Mesendoderm (in vitro differentiated cells): ENCODE measurements at regions not wholly inside any gene's neighbourhood (a gene's known extent, or its start where the extent isn't known, plus 50 kb on each side); places are given as distances from the start of the nearest gene placed in this dataset.

Experiments used
- DNase-seq: peaks from one replicate; pipeline ENCODE4 v3.0.0; 2013
- H2AK5ac ChIP-seq: 2 replicates; pipeline ENCODE4 v1.6.1; 2013; ENCODE audit warnings: low read length, inconsistent platforms
- H2BK120ac ChIP-seq: 2 replicates; pipeline ENCODE4 v1.6.1; 2013; ENCODE audit warnings: low read depth, mild to moderate bottlenecking, low read length, moderate library complexity, mixed read lengths
- H2BK15ac ChIP-seq: replicated peaks from 2 replicates; pipeline ENCODE4 v1.6.1; 2013; ENCODE audit warnings: low read depth, mild to moderate bottlenecking, moderate library complexity
- H2BK5ac ChIP-seq: 2 replicates; pipeline ENCODE4 v1.6.1; 2013; ENCODE audit warnings: low read length, inconsistent platforms
- H3K18ac ChIP-seq: 2 replicates; pipeline ENCODE4 v1.6.1; 2013; ENCODE audit warnings: mild to moderate bottlenecking, low read length, mixed read lengths
- H3K23ac ChIP-seq: one replicate; pipeline ENCODE4 v1.6.1; 2013; ENCODE audit warnings: low read length
- H3K27ac ChIP-seq: 2 replicates; pipeline ENCODE4 v1.5.1; 2013; ENCODE audit warnings: low read depth, mild to moderate bottlenecking, inconsistent platforms, low read length, moderate library complexity
- H3K27me3 ChIP-seq: 2 replicates; pipeline ENCODE4 v1.6.1; 2013; ENCODE audit warnings: low read length, control low read depth, mild to moderate bottlenecking, inconsistent platforms; ENCODE audit not compliant: insufficient read depth, poor library complexity
- H3K36me3 ChIP-seq: 2 replicates; pipeline ENCODE4 v1.6.1; 2013; ENCODE audit warnings: low read length, inconsistent platforms; ENCODE audit not compliant: control insufficient read depth, insufficient read depth
- H3K4ac ChIP-seq: one replicate; pipeline ENCODE4 v1.6.1; 2013; ENCODE audit warnings: low read depth, mild to moderate bottlenecking, low read length, moderate library complexity
- H3K4me1 ChIP-seq: 2 replicates; pipeline ENCODE4 v1.6.1; 2013; ENCODE audit warnings: low read depth, low read length, inconsistent platforms; ENCODE audit not compliant: control insufficient read depth
- H3K4me2 ChIP-seq: 2 replicates; pipeline ENCODE4 v1.6.1; 2013; ENCODE audit warnings: low read length
- H3K4me3 ChIP-seq: 2 replicates; pipeline ENCODE4 v1.5.1; 2013; ENCODE audit warnings: mild to moderate bottlenecking, low read length
- H3K56ac ChIP-seq: one replicate; pipeline ENCODE4 v1.6.1; 2013; ENCODE audit warnings: low read length
- H3K79me1 ChIP-seq: 2 replicates; pipeline ENCODE4 v1.6.1; 2013; ENCODE audit warnings: low read length, inconsistent platforms
- H3K79me2 ChIP-seq: 2 replicates; pipeline ENCODE4 v1.6.1; 2013; ENCODE audit warnings: mild to moderate bottlenecking, low read length; ENCODE audit not compliant: control insufficient read depth, insufficient read depth
- H3K9ac ChIP-seq: 2 replicates; pipeline ENCODE4 v1.6.1; 2013; ENCODE audit warnings: low read length, inconsistent platforms
- H4K5ac ChIP-seq: one replicate; pipeline ENCODE4 v1.6.1; 2013; ENCODE audit warnings: low read length
- H4K8ac ChIP-seq: one replicate; pipeline ENCODE4 v1.6.1; 2013; ENCODE audit warnings: low read depth, mild to moderate bottlenecking, control low read depth, low read length, moderate library complexity
- WGBS: extraction: QIAGEN DNeasy Blood & Tissue Kit; methylation state at CpG from one replicate; pipeline ENCODE4 v1.1.7; 2013; ENCODE audit warnings: low lambda C conversion rate, missing lambda C conversion rate; ENCODE audit not compliant: insufficient coverage; ENCODE audit errors: extremely low coverage; 5-methylcytosine and 5-hydroxymethylcytosine counted together

DNA sequence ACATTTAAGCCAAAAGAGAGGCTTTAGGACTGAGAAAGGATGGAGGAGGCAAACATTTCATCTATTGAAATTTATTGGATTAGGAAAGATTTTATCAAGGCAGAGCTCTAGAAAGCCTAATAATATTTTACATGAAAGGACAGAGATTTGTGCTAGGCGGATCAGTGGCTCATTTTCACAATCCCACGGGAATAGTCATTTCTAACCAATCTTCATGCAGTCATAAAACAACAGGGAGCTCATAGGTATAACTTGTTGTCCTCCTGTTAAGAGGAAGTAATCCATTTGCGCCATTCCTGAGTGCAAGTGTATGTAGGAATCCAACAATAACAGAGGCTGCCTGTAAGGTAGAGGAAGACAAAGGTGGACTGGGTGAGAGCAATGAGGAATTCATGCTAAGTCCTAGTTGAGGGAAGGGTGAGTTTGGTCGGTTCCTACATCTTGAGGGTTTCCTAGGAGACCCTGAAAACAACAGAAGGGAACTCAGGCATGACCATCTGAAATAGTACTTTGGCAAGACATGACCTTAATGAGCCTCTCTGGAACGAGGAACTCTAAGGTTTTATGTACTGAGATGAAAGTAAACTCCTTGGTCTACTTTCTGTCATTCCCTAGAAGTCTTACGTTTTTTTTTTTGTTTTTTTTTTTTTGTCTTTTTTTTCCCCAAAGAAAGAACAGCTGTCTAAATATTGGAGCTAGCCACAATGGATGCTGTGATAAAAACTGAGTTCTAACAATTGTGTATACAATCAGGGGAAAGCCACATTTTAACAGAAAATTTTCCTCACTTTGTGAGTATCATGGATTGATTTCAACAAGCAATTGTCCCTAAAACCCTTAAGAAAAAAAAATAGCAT is 89.7 kb downstream of the GEMIN8 start:
- peak overlapping the region; percentile 56 for H3K56ac ChIP-seq
- H3K79me1 ChIP-seq = no peaks in the 10 kb centered on the region
- H3K36me3 ChIP-seq = no peaks in the 10 kb centered on the region
- H3K18ac ChIP-seq = no peak overlapping the region
- no peak overlapping the region for H3K23ac ChIP-seq
- H4K5ac ChIP-seq = no peak overlapping the region
- no peak overlapping the region for H2AK5ac ChIP-seq
- DNase-seq = peak; percentile 72
- H4K8ac ChIP-seq = no peak overlapping the region
- H3K9ac ChIP-seq = no peak overlapping the region
- no peaks in the 10 kb centered on the region for H3K4me1 ChIP-seq
- no peak overlapping the region for H3K4me3 ChIP-seq
- H2BK5ac ChIP-seq = no peak overlapping the region
- no peak overlapping the region for H3K27ac ChIP-seq
- no peak overlapping the region for H3K4ac ChIP-seq
- no peak overlapping the region for H3K4me2 ChIP-seq
- H2BK120ac ChIP-seq = no peak overlapping the region
- no CpG with 5 or more reads among the region's 6 CpGs for WGBS
- H2BK15ac ChIP-seq = no peak overlapping the region
- H3K79me2 ChIP-seq = no peaks in the 10 kb centered on the region
- no peaks in the 10 kb centered on the region for H3K27me3 ChIP-seq

- peak overlapping the region; percentile 49 for H3K9ac ChIP-seq
- H3K56ac ChIP-seq = peak overlapping the region; percentile 67
- no peak overlapping the region for H4K8ac ChIP-seq
- H3K79me2 ChIP-seq = no peaks in the 10 kb centered on the region
- no peak overlapping the region for H2BK15ac ChIP-seq
- no CpG with 5 or more reads among the region's 29 CpGs for WGBS
- H4K5ac ChIP-seq = no peak overlapping the region
- H3K27me3 ChIP-seq = no peaks in the 10 kb centered on the region
- H3K27ac ChIP-seq = peak overlapping the region; percentile 28
- no peak overlapping the region for H2BK5ac ChIP-seq
- H3K23ac ChIP-seq = no peak overlapping the region
- H3K4me1 ChIP-seq = no peaks in the 10 kb centered on the region
- no peak overlapping the region for H3K4me3 ChIP-seq
- peak overlapping the region; percentile 22 for H3K4me2 ChIP-seq
- H3K4ac ChIP-seq = no peak overlapping the region
- H2BK120ac ChIP-seq = no peak overlapping the region
- H3K79me1 ChIP-seq = no peaks in the 10 kb centered on the region
- peak; percentile 63 for DNase-seq
- H2AK5ac ChIP-seq = no peak overlapping the region
- H3K18ac ChIP-seq = peak overlapping the region; percentile 99
- H3K36me3 ChIP-seq = no peaks in the 10 kb centered on the region
These were observed 90.7 kb downstream of the GEMIN8 start for GRCh38 chrX:13938829-13939530.

- no peak overlapping the region for H2BK120ac ChIP-seq
- H4K5ac ChIP-seq = no peak overlapping the region
- H3K4me2 ChIP-seq = peak overlapping the region; percentile 46
- H2BK15ac ChIP-seq = no peak overlapping the region
- no peak overlapping the region for H4K8ac ChIP-seq
- H3K56ac ChIP-seq = peak overlapping the region; percentile 67
- DNase-seq = peak; percentile 55
- no peaks in the 10 kb centered on the region for H3K79me2 ChIP-seq
- H3K18ac ChIP-seq = peak overlapping the region; percentile 99
- H3K27ac ChIP-seq = peak overlapping the region; percentile 5
- no peak overlapping the region for H2AK5ac ChIP-seq
- H3K36me3 ChIP-seq = no peaks in the 10 kb centered on the region
- H3K27me3 ChIP-seq = no peaks in the 10 kb centered on the region
- peak overlapping the region; percentile 49 for H3K9ac ChIP-seq
- no peaks in the 10 kb centered on the region for H3K79me1 ChIP-seq
- H2BK5ac ChIP-seq = no peak overlapping the region
- no CpG with 5 or more reads among the region's 91 CpGs for WGBS
- no peak overlapping the region for H3K23ac ChIP-seq
- no peaks in the 10 kb centered on the region for H3K4me1 ChIP-seq
- no peak overlapping the region for H3K4ac ChIP-seq
- peak overlapping the region; percentile 15 for H3K4me3 ChIP-seq
These were observed 91.5 kb downstream of the GEMIN8 start for GRCh38 chrX:13938051-13938828.

- H3K4me1 ChIP-seq = no peaks in the 10 kb centered on the region
- no peak overlapping the region for H4K5ac ChIP-seq
- no peaks in the 10 kb centered on the region for H3K79me2 ChIP-seq
- H3K79me1 ChIP-seq = no peaks in the 10 kb centered on the region
- no peaks in the 10 kb centered on the region for H3K27me3 ChIP-seq
- H3K9ac ChIP-seq = peak overlapping the region; percentile 49
- no peak overlapping the region for H3K27ac ChIP-seq
- no peak overlapping the region for H3K23ac ChIP-seq
- peak overlapping the region; percentile 46 for H3K4me2 ChIP-seq
- no CpG with 5 or more reads among the region's 27 CpGs for WGBS
- no peaks in the 10 kb centered on the region for H3K36me3 ChIP-seq
- H3K4me3 ChIP-seq = peak overlapping the region; percentile 15
- no peak overlapping the region for H3K4ac ChIP-seq
- H2BK120ac ChIP-seq = no peak overlapping the region
- peak overlapping the region; percentile 76 for H3K56ac ChIP-seq
- no peak overlapping the region for H2BK5ac ChIP-seq
- H4K8ac ChIP-seq = no peak overlapping the region
- H3K18ac ChIP-seq = peak overlapping the region; percentile 99
- H2AK5ac ChIP-seq = no peak overlapping the region
- DNase-seq = peak; percentile 88
- no peak overlapping the region for H2BK15ac ChIP-seq
These were observed 92.2 kb downstream of the GEMIN8 start for GRCh38 chrX:13937370-13938050.

DNA sequence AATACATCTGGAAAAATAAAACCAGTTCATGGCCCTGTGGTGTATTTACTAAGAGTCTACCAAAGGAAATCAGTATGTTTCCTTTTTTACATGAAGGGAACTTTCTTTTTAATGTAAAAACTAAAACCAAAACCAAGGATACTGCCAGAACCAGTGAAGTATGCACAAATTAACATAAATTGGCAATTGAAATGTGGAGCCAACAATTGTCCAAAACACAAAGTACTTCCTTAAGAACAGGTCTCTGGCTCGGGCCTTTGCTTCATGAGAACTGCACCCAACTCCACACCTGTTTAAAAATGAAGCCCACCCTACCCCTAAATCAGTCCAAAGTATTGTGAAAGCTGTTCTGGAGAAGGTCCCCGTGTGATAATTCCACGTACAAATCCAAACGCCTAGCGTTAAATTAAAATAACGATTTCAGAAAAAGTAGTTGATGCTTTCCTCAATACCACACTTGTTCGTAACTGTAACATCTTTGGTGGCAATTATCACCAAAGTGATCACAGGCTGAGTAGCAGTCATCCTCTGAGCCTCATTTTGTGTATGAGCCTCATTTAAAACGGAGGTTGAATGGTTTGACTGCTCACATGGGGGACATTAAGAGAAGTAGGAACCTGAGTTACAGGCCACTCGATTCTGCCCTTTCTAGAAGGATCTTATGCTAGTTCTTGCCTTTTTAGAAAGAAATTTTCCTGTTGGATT is 93.0 kb downstream of the GEMIN8 start:
- no peaks in the 10 kb centered on the region for H3K79me2 ChIP-seq
- H2BK120ac ChIP-seq = no peak overlapping the region
- no peak overlapping the region for H2BK5ac ChIP-seq
- H2BK15ac ChIP-seq = no peak overlapping the region
- no peaks in the 10 kb centered on the region for H3K27me3 ChIP-seq
- no peak overlapping the region for H4K8ac ChIP-seq
- WGBS = no CpG with 5 or more reads among the region's 9 CpGs
- no peak overlapping the region for H2AK5ac ChIP-seq
- no peak overlapping the region for H3K23ac ChIP-seq
- no peak for DNase-seq
- H4K5ac ChIP-seq = no peak overlapping the region
- peak overlapping the region; percentile 21 for H3K9ac ChIP-seq
- H3K36me3 ChIP-seq = no peaks in the 10 kb centered on the region
- no peak overlapping the region for H3K4ac ChIP-seq
- no peak overlapping the region for H3K4me2 ChIP-seq
- no peak overlapping the region for H3K4me3 ChIP-seq
- no peak overlapping the region for H3K27ac ChIP-seq
- no peaks in the 10 kb centered on the region for H3K79me1 ChIP-seq
- no peaks in the 10 kb centered on the region for H3K4me1 ChIP-seq
- H3K18ac ChIP-seq = no peak overlapping the region
- peak overlapping the region; percentile 54 for H3K56ac ChIP-seq
